PC-9 (cell line): ENCODE measurements at regions not wholly inside any gene's neighbourhood (a gene's known extent, or its start where the extent isn't known, plus 50 kb on each side); places are given as distances from the start of the nearest gene placed in this dataset.

Experiments used
- BruUV-seq: library from RNA; stranded (reverse); fragments of 400-500 nt; replicated peaks from 2 replicates; lab custom pipeline; 2021; lab: Mats Ljungman, UMichigan
- CTCF ChIA-PET: fragments of 300-600 bp; sonication (Branson Sonifier 250); formaldehyde crosslinking; loops from one replicate; lab custom pipeline; 2022; ENCODE audit warnings: antibody characterized with exemption; lab: Charles Lee
- POLR2A ChIA-PET: fragments of 300-600 bp; sonication (Branson Sonifier 250); formaldehyde crosslinking; loops from one replicate; lab custom pipeline; 2022; ENCODE audit warnings: antibody characterized with exemption; ENCODE audit not compliant: unreplicated experiment; lab: Charles Lee
- DNase-seq, 2 experiments: peaks; one replicate each; pipeline versions ENCODE4 v3.0.0 to v3.0.0-alpha.2; 2015 to 2022; ENCODE audit warnings: mixed read lengths in 1 of 2
- H2AFZ ChIP-seq: fragments of 200-600 bp; sonication (generic); 2 replicates; pipeline ENCODE4 v1.8.1; 2017; ENCODE audit warnings: antibody characterized with exemption
- H3F3A ChIP-seq: fragments of 200-600 bp; sonication (generic); 2 replicates; pipeline ENCODE4 v1.8.1; 2017; ENCODE audit warnings: antibody characterized with exemption, mild to moderate bottlenecking, low read depth; ENCODE audit not compliant: insufficient read depth
- H3K27ac ChIP-seq: fragments of 200-600 bp; sonication (generic); 2 replicates; pipeline ENCODE4 v1.6.1; 2016; ENCODE audit warnings: mixed run types
- H3K27me3 ChIP-seq: fragments of 200-600 bp; sonication (generic); 2 replicates; pipeline ENCODE4 v1.6.1; 2016; ENCODE audit warnings: low read depth, mixed run types; ENCODE audit not compliant: insufficient read depth
- H3K36me3 ChIP-seq: fragments of 200-600 bp; sonication (generic); 2 replicates; pipeline ENCODE4 v1.6.1; 2016; ENCODE audit warnings: low read depth, mixed run types
- H3K4me1 ChIP-seq: fragments of 200-600 bp; sonication (generic); replicated peaks from 2 replicates; pipeline ENCODE4 v1.6.1; 2016; ENCODE audit warnings: mixed run types; ENCODE audit not compliant: insufficient read depth
- H3K4me2 ChIP-seq: fragments of 200-600 bp; sonication (generic); 2 replicates; pipeline ENCODE4 v1.6.1; 2017; ENCODE audit warnings: mixed run types
- H3K4me3 ChIP-seq: fragments of 200-600 bp; sonication (generic); 2 replicates; pipeline ENCODE4 v1.6.1; 2016; ENCODE audit warnings: mixed run types
- H3K79me2 ChIP-seq: fragments of 200-600 bp; sonication (generic); 2 replicates; pipeline ENCODE4 v1.6.1; 2017; ENCODE audit warnings: low read depth, mixed run types
- H3K9me2 ChIP-seq: fragments of 200-600 bp; sonication (generic); 2 replicates; pipeline ENCODE4 v1.8.1; 2017; ENCODE audit warnings: mild to moderate bottlenecking; ENCODE audit not compliant: insufficient read depth
- H3K9me3 ChIP-seq: fragments of 200-600 bp; sonication (generic); 2 replicates; pipeline ENCODE4 v1.8.1; 2016; ENCODE audit warnings: low read depth; ENCODE audit not compliant: insufficient read depth
- H4K20me1 ChIP-seq: fragments of 200-600 bp; sonication (generic); 2 replicates; pipeline ENCODE4 v1.8.1; 2017; ENCODE audit not compliant: insufficient read depth
- CTCF ChIP-seq: fragments of 200-600 bp; sonication (generic); conservative IDR thresholded peaks from 2 replicates; pipeline ENCODE4 v1.6.1; 2017; ENCODE audit warnings: mixed run types, antibody characterized with exemption, mild to moderate bottlenecking, moderate library complexity
- EZH2 ChIP-seq: fragments of 200-600 bp; sonication (generic); IDR thresholded peaks from 2 replicates; pipeline ENCODE4 v1.8.0; 2017; ENCODE audit warnings: antibody characterized with exemption, low read depth
- intact Hi-C: fragments of 100-400 bp; cut with micrococcal nuclease; formaldehyde crosslinking; loops from one replicate; pipeline ENCODE4 v1.10.0; 2022; ENCODE audit not compliant: unreplicated experiment

- ChIA-PET CTCF (no interaction called here), POLR2A (no interaction called here)
- Histone ChIP-seq H3K9me2 (no peaks in the 10 kb centered on the region), H3K79me2 (no peaks in the 10 kb centered on the region), H2AFZ (no peak overlapping the region), H3K4me1 (no peaks in the 10 kb centered on the region), H3K36me3 (no peaks in the 10 kb centered on the region), H3K4me2 (no peak overlapping the region), H3K9me3 (no peaks in the 10 kb centered on the region), H3K27ac (no peak overlapping the region), H3K27me3 (peaks cover 18% of the 10 kb centered on the region), H3K4me3 (no peak overlapping the region), H4K20me1 (no peaks in the 10 kb centered on the region; the same call in 1 of the 2 replicates), H3F3A (no peaks in the 10 kb centered on the region)
- intact Hi-C loops, result no loop called here
- TF ChIP-seq EZH2, result no peak
- no peak for TF ChIP-seq CTCF
- no peak for DNase-seq
- BruUV-seq, result no TSS peak
These were observed 318.7 kb upstream of the RBFOX1 start for GRCh38 chr16:7013990-7014389.

- TF ChIP-seq EZH2 (no peak), CTCF (no peak)
- H3K79me2 ChIP-seq, result no peaks in the 10 kb centered on the region
- no peak overlapping the region for H3K4me2 ChIP-seq
- peaks cover 6% of the 10 kb centered on the region; the same call in 1 of the 2 replicates for H3K27me3 ChIP-seq
- no peaks in the 10 kb centered on the region for H3K9me3 ChIP-seq
- intact Hi-C loops, result no loop called here
- DNase-seq, result no peak
- ChIA-PET POLR2A (no interaction called here), CTCF (no interaction called here)
- no peaks in the 10 kb centered on the region for H3K4me1 ChIP-seq
- no peak overlapping the region for H3K27ac ChIP-seq
- no peaks in the 10 kb centered on the region for H3K36me3 ChIP-seq
- H3K4me3 ChIP-seq, result no peak overlapping the region
- H4K20me1 ChIP-seq, result no peaks in the 10 kb centered on the region
- H3F3A ChIP-seq, result no peaks in the 10 kb centered on the region
- no TSS peak for BruUV-seq
- H3K9me2 ChIP-seq, result no peaks in the 10 kb centered on the region
- H2AFZ ChIP-seq, result no peak overlapping the region
These were observed 328.4 kb upstream of the RBFOX1 start for GRCh38 chr16:7004266-7004665.

- TF ChIP-seq EZH2 (no peak), CTCF (no peak)
- no peak overlapping the region for H3K27ac ChIP-seq
- no TSS peak for BruUV-seq
- no peaks in the 10 kb centered on the region for H3F3A ChIP-seq
- DNase-seq, result no peak
- intact Hi-C loops, result no loop called here
- H3K9me2 ChIP-seq, result no peaks in the 10 kb centered on the region
- ChIA-PET CTCF (no interaction called here), POLR2A (no interaction called here)
- no peak overlapping the region for H2AFZ ChIP-seq
- no peaks in the 10 kb centered on the region for H3K36me3 ChIP-seq
- peaks cover 7% of the 10 kb centered on the region; the same call in 1 of the 2 replicates for H3K27me3 ChIP-seq
- no peaks in the 10 kb centered on the region for H3K79me2 ChIP-seq
- no peak overlapping the region for H3K4me2 ChIP-seq
- H3K4me3 ChIP-seq, result no peak overlapping the region
- H3K4me1 ChIP-seq, result no peaks in the 10 kb centered on the region
- H3K9me3 ChIP-seq, result no peaks in the 10 kb centered on the region
- no peaks in the 10 kb centered on the region for H4K20me1 ChIP-seq
These were observed 339.1 kb upstream of the RBFOX1 start for GRCh38 chr16:6993544-6993943.
